PC-9 (cell line): ENCODE measurements at regions not wholly inside any gene's neighbourhood (a gene's known extent, or its start where the extent isn't known, plus 50 kb on each side); places are given as distances from the start of the nearest gene placed in this dataset.

Experiments
- BruUV-seq: library from RNA; stranded (reverse); fragments of 400-500 nt; replicated peaks from 2 replicates; lab custom pipeline; 2021; lab: Mats Ljungman, UMichigan
- CTCF ChIA-PET: fragments of 300-600 bp; sonication (Branson Sonifier 250); formaldehyde crosslinking; loops from one replicate; lab custom pipeline; 2022; ENCODE audit warnings: antibody characterized with exemption; lab: Charles Lee
- POLR2A ChIA-PET: fragments of 300-600 bp; sonication (Branson Sonifier 250); formaldehyde crosslinking; loops from one replicate; lab custom pipeline; 2022; ENCODE audit warnings: antibody characterized with exemption; ENCODE audit not compliant: unreplicated experiment; lab: Charles Lee
- DNase-seq, 2 experiments: peaks; one replicate each; pipeline versions ENCODE4 v3.0.0 to v3.0.0-alpha.2; 2015 to 2022; ENCODE audit warnings: mixed read lengths in 1 of 2
- H2AFZ ChIP-seq: fragments of 200-600 bp; sonication (generic); 2 replicates; pipeline ENCODE4 v1.8.1; 2017; ENCODE audit warnings: antibody characterized with exemption
- H3F3A ChIP-seq: fragments of 200-600 bp; sonication (generic); 2 replicates; pipeline ENCODE4 v1.8.1; 2017; ENCODE audit warnings: antibody characterized with exemption, mild to moderate bottlenecking, low read depth; ENCODE audit not compliant: insufficient read depth
- H3K27ac ChIP-seq: fragments of 200-600 bp; sonication (generic); 2 replicates; pipeline ENCODE4 v1.6.1; 2016; ENCODE audit warnings: mixed run types
- H3K27me3 ChIP-seq: fragments of 200-600 bp; sonication (generic); 2 replicates; pipeline ENCODE4 v1.6.1; 2016; ENCODE audit warnings: low read depth, mixed run types; ENCODE audit not compliant: insufficient read depth
- H3K36me3 ChIP-seq: fragments of 200-600 bp; sonication (generic); 2 replicates; pipeline ENCODE4 v1.6.1; 2016; ENCODE audit warnings: low read depth, mixed run types
- H3K4me1 ChIP-seq: fragments of 200-600 bp; sonication (generic); replicated peaks from 2 replicates; pipeline ENCODE4 v1.6.1; 2016; ENCODE audit warnings: mixed run types; ENCODE audit not compliant: insufficient read depth
- H3K4me2 ChIP-seq: fragments of 200-600 bp; sonication (generic); 2 replicates; pipeline ENCODE4 v1.6.1; 2017; ENCODE audit warnings: mixed run types
- H3K4me3 ChIP-seq: fragments of 200-600 bp; sonication (generic); 2 replicates; pipeline ENCODE4 v1.6.1; 2016; ENCODE audit warnings: mixed run types
- H3K79me2 ChIP-seq: fragments of 200-600 bp; sonication (generic); 2 replicates; pipeline ENCODE4 v1.6.1; 2017; ENCODE audit warnings: low read depth, mixed run types
- H3K9me2 ChIP-seq: fragments of 200-600 bp; sonication (generic); 2 replicates; pipeline ENCODE4 v1.8.1; 2017; ENCODE audit warnings: mild to moderate bottlenecking; ENCODE audit not compliant: insufficient read depth
- H3K9me3 ChIP-seq: fragments of 200-600 bp; sonication (generic); 2 replicates; pipeline ENCODE4 v1.8.1; 2016; ENCODE audit warnings: low read depth; ENCODE audit not compliant: insufficient read depth
- H4K20me1 ChIP-seq: fragments of 200-600 bp; sonication (generic); 2 replicates; pipeline ENCODE4 v1.8.1; 2017; ENCODE audit not compliant: insufficient read depth
- CTCF ChIP-seq: fragments of 200-600 bp; sonication (generic); conservative IDR thresholded peaks from 2 replicates; pipeline ENCODE4 v1.6.1; 2017; ENCODE audit warnings: mixed run types, antibody characterized with exemption, mild to moderate bottlenecking, moderate library complexity
- EZH2 ChIP-seq: fragments of 200-600 bp; sonication (generic); IDR thresholded peaks from 2 replicates; pipeline ENCODE4 v1.8.0; 2017; ENCODE audit warnings: antibody characterized with exemption, low read depth
- intact Hi-C: fragments of 100-400 bp; cut with micrococcal nuclease; formaldehyde crosslinking; loops from one replicate; pipeline ENCODE4 v1.10.0; 2022; ENCODE audit not compliant: unreplicated experiment

- CTCF ChIA-PET, result no interaction called here
- POLR2A ChIA-PET, result no interaction called here
- H3K36me3 ChIP-seq, result no peaks in the 10 kb centered on the region
- intact Hi-C loops, result no loop called here
- no peak for DNase-seq
- no peaks in the 10 kb centered on the region for H3K27me3 ChIP-seq
- no peaks in the 10 kb centered on the region for H3K9me3 ChIP-seq
- TF ChIP-seq CTCF (no peak), EZH2 (no peak)
- no peaks in the 10 kb centered on the region for H3K79me2 ChIP-seq
- H3F3A ChIP-seq, result no peaks in the 10 kb centered on the region
- no peak overlapping the region for H3K4me2 ChIP-seq
- no peaks in the 10 kb centered on the region for H3K4me1 ChIP-seq
- BruUV-seq, result no TSS peak
- no peaks in the 10 kb centered on the region for H4K20me1 ChIP-seq
- H3K27ac ChIP-seq, result no peak overlapping the region
- no peaks in the 10 kb centered on the region for H3K9me2 ChIP-seq
- no peak overlapping the region for H3K4me3 ChIP-seq
- no peak overlapping the region for H2AFZ ChIP-seq
Measured at GRCh38 chr14:29301571-29301970, 535.0 kb downstream of the FOXG1 start.

- H3K79me2 ChIP-seq, result no peaks in the 10 kb centered on the region
- H3K9me3 ChIP-seq, result no peaks in the 10 kb centered on the region
- no peak overlapping the region for H2AFZ ChIP-seq
- DNase-seq, result no peak
- no peak overlapping the region for H3K4me3 ChIP-seq
- H3K9me2 ChIP-seq, result no peaks in the 10 kb centered on the region
- no peak overlapping the region for H3K4me2 ChIP-seq
- CTCF ChIA-PET, result interaction anchor here (0.5 kb wide), 1 partner anchor 329 kb away, joined by 3 read pairs; no protein-coding TSS in a partner anchor
- no TSS peak for BruUV-seq
- no peaks in the 10 kb centered on the region for H4K20me1 ChIP-seq
- no peaks in the 10 kb centered on the region for H3K4me1 ChIP-seq
- no peaks in the 10 kb centered on the region for H3F3A ChIP-seq
- POLR2A ChIA-PET, result no interaction called here
- H3K27ac ChIP-seq, result no peak overlapping the region
- intact Hi-C loops, result no loop called here
- H3K27me3 ChIP-seq, result no peaks in the 10 kb centered on the region
- TF ChIP-seq CTCF, result no peak
- no peak for TF ChIP-seq EZH2
- no peaks in the 10 kb centered on the region for H3K36me3 ChIP-seq
Measured at GRCh38 chr14:29310210-29310609, 543.6 kb downstream of the FOXG1 start.

- TF ChIP-seq CTCF, result no peak
- no peak for TF ChIP-seq EZH2
- no peaks in the 10 kb centered on the region for H3K36me3 ChIP-seq
- BruUV-seq, result no TSS peak
- H3F3A ChIP-seq, result no peaks in the 10 kb centered on the region
- no peaks in the 10 kb centered on the region for H3K27me3 ChIP-seq
- H3K9me3 ChIP-seq, result no peaks in the 10 kb centered on the region
- H3K4me3 ChIP-seq, result no peak overlapping the region
- H2AFZ ChIP-seq, result no peak overlapping the region
- ChIA-PET CTCF (interaction anchor here (0.5 kb wide), 1 partner anchor 330 kb away, joined by 3 read pairs; no protein-coding TSS in a partner anchor), POLR2A (no interaction called here)
- H4K20me1 ChIP-seq, result no peaks in the 10 kb centered on the region
- no peaks in the 10 kb centered on the region for H3K9me2 ChIP-seq
- intact Hi-C loops, result no loop called here
- no peaks in the 10 kb centered on the region for H3K4me1 ChIP-seq
- H3K27ac ChIP-seq, result no peak overlapping the region
- H3K79me2 ChIP-seq, result no peaks in the 10 kb centered on the region
- H3K4me2 ChIP-seq, result no peak overlapping the region
- no peak for DNase-seq
Measured at GRCh38 chr14:29310757-29311156, 544.2 kb downstream of the FOXG1 start.
